HG02678 (cell line): ENCODE measurements at regions not wholly inside any gene's neighbourhood (a gene's known extent, or its start where the extent isn't known, plus 50 kb on each side); places are given as distances from the start of the nearest gene placed in this dataset.

Experiments
- ATAC-seq: cut with Tn5 transposase; IDR thresholded peaks from one replicate; pipeline ENCODE4 v1.9.1; 2021; ENCODE audit warnings: mild to moderate bottlenecking, moderate library complexity; ENCODE audit not compliant: unreplicated experiment

DNA sequence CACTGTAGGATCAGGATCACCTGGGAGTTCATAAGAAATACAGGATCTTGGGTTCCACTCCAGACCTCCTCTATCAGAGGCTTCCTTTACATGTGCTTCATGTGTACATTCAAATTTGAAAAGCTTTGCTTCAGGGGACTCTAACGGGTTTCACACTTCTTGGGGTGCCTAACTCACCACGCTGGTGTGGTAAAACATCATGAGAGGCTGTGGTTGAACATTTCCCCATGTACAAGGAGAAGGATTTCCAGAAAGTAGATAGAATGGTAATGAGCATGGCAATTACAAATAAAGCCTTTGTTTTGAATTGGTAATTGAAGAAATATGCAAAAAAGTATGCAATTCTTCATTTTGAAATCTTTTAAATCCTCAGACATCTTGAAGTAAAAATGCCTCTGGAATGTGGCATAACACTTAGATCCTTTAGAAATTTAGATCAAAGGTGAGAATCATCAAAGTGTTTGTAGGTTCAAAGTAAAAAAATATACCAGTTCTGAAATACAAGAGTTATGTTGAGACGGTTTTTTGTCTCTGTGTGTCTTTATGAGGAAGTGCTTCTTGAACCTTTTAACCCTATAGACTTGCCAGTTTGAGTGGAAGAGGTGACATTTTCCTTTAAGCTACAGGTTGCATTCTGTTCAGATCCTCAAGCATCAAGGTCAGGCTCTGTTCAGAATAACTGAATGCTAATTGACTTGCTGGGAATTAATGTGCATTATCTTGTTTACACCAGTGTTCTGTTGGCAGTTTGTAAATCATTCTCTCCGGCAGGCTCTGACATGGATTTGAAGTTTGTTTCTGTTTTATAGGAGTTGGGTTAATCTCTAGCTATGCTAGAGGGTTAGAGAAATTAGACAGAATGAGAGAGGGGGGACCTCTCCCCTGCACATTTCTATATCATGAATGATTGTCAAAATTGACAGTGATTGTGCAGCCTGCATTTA is 415.3 kb downstream of the MAN2A1 start:
- no peak for ATAC-seq

DNA sequence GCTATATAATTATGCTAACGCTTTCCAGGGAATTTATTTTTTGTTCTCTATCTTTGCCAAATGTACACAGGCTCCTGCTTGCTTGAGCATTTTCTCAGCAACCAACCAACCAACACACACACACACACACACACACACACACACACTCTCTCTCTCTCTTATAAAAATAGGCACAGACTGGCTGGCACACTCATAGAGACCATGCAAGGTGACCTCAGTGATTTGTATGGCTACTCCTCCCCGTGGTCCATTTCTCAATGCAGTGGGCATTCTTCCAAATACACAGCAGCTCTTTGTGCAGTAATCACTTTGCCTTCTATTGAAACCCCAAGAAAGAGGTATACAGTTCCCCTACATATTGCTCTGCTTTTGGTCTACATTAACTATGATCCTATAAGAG is 416.0 kb downstream of the MAN2A1 start:
- ATAC-seq: no peak

DNA sequence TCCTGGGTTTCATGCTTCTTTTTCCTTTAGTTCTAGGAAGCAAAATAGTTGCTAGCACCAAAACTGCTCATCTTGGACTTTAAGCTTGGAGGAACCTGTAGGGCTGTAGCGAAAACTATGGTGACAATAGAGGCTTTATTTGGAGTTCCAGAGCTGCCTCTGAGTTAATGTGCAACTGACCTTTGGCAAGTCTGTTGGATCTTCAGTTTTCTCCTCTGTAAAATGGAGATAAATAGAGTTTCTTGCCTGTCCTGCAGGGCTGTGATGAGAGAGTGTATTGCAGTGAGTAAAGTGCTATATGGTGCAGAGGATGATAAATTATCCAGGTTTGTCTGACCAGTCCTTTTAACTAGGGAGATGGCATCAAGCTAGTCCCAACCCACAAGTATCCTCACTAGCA is 417.0 kb downstream of the MAN2A1 start:
- no peak for ATAC-seq

DNA sequence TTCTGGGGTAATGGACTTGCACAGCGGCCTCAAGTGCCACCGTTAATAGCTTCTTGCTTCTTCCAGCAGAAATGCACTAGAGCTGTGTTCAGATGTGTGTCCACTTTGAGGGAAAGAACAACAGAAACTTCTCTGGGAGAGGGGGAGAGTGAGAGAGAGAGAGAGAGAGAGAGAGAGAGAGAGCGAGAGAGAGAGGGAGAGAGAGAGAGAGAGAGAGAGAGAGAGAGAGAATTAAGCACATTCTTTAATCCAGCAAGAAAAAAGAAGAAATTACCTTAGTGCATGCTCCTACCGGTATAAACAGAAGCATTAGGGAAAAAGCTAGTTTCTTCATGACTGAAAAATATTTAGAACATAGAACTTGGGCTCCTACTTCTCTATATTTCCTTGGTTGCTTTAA is 418.8 kb downstream of the MAN2A1 start:
- no peak for ATAC-seq

DNA sequence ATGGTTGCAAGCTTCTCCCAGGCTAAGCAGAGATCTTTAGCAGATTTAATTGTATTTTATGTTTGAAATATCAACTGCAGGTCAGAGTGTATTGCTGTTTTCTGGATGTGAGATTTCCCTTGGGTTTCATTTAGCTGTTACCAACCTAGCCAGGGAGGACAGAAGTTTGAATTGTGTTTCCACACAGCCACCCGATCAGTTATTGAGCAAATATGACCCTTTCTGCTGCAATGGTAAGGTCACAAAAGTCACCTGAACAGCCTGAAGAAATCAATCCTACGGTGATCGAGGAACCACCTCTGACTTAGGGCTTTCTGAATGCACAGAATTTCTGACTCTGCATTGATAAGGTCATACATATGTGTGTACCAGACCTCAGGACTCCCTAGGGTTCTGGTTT is 419.9 kb downstream of the MAN2A1 start:
- ATAC-seq: no peak

DNA sequence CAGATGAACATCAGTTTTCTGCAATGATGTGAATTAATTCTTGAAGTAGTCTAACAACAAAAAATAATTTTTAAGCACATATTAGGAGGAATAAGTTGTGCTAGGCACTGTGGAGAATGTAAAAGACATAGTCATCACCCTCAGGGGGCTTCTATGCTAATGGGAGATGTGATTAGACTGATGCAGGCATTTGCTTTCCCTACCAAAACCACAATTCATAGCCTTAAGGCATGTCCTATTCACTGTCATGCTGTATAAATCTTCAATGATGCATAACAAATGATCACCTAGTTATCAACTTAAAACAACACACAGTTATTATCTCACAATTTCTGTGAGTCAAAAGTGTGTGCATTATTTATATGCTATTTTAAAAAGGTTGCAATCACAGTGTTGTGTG is 422.6 kb downstream of the MAN2A1 start:
- no peak for ATAC-seq

DNA sequence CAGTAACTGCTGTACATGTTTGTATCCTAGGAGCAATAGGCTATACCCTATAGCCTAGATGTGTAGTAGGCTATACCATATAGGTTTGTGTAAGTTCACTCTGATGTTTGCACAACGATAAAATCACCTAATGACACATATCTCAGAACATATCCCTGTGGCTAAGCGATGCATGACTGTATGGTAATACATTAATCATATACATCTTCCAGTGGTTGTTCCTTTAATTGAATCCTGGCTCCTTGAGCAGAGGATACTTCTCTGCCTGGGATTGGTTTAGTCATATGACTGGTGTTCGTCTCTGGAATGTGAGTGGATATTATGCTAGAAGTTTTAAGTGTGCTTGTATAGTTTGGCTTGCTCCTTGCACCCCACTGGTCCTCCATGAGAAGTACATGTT is 425.8 kb downstream of the MAN2A1 start:
- no peak for ATAC-seq

DNA sequence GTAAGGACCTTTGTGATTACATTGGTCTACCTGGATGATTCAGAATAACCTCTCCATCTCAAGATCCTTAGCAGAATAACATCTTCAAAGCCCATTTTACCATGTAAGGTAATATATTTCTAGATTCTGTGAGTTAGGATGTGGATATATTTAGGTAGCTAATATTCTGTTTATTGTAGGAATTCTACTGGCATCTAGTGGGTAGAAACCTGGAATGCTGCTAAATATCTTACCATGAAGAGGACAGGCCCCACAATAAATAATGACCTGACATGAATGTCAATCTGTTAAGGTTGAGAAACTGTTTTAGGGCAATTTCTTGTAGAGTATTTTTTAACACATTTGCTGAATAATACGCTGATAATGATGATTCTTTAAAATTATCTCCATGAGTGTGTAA is 426.8 kb downstream of the MAN2A1 start:
- no peak for ATAC-seq

DNA sequence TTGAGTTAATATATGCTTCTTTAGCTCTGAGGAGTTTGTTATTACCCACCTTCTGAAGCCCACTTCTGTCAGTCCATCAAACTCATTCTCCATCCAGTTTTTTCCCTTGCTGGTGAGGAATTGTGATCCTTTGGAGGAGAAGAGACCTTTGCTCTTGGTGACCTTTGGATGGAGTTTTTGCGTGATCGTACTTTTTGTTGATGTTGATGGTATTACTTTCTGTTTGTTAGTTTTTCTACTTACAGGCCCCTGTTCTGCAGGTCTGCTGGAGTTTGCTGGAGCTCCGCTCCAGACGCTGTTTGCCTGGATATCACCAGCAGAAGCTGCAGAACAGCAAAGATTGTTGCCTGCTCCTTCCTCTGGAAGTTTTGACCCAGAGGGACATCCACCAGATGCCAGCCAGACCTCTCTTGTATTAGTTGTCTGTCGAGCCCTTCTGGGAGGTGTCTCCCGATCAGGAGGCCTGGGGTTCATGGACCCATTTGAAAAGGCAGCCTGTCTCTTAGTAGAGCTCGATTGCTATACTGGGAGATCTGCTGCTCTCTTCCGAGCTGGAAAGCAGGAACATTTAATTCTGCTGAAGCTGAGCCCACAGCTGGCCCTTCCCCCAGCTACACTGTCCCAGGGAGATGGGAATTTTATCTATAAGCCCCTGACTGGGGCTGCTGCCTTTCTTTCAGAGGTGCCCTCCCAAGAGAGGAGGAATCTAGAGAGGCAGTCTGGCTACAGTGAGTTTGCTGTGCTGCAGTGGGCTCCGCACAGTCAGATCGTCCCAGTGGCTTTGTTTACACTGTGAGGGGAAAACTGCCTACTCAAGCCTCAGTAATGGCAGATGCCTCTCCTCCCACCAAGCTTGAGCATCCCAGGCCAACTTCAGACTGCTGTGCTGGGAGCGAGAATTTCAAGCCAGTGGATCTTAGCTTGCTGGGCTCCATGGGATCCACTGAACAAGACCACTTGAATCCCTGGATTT is 445.5 kb downstream of the MAN2A1 start:
- ATAC-seq: no peak

DNA sequence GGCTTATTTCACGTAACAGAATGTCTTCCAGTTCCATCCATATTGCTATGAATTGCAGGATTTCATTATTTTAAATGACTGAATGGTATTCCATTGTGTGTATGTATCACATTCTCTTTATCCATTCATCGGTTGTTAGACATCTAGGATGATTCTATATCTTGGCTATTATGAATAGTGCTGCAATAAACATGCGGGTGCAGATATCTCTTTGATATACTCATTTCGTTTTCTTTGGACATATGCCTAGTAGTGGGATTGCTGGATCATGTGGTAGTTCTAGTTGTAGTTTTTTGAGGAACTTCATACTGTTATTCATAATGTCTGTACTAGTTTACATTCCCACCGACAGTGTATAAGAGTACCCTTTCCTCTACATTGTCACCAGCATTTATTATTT is 460.5 kb downstream of the MAN2A1 start:
- ATAC-seq: no peak

DNA sequence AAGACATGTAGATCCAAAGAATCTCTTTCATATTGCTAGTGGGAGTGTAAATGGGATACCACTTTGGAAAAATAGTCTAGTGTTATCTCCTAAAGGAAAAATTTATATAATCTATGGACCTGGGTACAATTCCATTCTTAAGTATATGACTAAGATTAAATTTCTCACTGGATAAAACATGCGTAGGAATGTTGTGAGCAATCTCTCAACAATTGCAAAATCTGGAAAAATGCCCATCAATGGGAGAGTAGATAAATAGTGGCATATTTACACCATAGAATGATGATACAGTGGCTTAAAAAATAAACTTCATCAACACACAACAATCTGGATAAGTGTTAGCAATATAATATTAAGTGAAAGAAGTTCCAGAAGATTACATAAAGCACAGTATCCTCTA is 469.5 kb downstream of the MAN2A1 start:
- no peak for ATAC-seq

DNA sequence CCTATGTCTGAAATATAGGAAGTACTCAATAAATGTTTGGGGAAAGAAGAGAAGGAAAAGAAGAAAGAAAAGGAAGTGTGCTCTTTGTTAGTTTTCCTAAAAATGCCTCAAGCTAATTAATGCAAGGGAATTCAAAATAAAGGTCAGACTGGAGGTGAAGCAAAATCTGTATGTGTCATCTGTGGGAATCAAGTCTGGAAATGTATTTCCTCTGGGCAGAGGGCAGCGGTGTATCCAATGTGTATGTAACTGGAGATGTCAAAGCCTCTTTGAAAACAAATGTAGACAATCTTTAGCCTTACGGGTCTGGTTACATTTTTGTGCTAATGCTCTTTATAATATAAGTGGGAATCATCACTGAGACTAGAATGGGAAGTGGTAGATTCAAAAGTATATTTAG is 471.4 kb downstream of the MAN2A1 start:
- no peak for ATAC-seq

DNA sequence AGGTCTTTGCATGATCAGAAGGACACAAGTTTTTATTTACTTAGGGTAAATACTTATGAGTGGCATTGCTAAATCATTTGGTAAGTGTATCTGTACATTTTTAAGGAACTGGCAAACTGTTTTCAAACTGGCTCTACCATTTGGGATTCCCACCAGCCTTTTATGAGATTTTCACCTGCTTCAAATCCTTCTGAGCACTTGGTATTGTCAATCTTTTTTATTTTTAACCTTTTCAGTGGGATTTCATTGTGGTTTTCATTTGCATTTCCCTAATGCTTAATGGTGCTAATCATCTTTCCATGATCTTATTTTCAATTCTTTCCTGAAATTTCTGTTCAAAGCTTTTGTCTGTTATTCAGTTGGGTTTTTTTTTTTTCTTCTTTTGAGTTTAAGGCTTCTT is 475.6 kb downstream of the MAN2A1 start:
- no peak for ATAC-seq

DNA sequence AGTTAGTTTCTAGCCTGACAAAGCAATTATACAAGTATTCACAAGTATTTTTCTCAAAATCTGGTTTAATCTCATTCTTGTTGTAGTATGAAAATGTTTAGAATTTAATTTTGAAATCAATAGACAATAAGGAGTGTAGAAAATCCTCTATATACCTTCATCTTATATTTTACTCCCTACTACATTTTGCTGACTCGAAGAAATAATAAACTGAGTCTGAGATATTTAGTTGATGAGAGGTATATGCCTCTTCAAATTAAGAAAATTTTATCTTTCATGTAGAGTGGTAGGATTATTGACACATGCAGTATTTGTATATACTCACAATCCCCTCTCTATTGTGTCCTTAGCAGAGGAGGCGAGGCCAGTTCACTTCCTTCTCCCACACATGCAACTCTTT is 477.7 kb downstream of the MAN2A1 start:
- ATAC-seq: no peak

DNA sequence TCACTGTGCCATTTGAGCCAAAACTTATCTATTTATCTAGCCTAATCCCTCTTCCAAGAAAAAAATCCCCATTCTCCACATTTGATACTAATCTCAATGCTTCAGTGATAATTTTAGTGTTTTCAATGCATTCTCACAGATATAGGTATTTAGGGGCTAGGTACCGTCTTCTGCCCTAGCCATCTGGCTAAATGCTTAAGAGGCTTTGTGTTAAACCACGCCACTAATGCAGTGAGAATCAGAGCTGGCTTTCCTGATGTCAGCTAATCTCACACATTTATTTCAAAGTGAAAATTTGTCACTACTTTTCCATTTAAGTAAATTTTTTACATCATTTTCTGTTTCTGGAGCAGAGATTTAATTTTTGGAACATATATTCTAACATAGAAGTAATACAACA is 479.7 kb downstream of the MAN2A1 start:
- no peak for ATAC-seq

DNA sequence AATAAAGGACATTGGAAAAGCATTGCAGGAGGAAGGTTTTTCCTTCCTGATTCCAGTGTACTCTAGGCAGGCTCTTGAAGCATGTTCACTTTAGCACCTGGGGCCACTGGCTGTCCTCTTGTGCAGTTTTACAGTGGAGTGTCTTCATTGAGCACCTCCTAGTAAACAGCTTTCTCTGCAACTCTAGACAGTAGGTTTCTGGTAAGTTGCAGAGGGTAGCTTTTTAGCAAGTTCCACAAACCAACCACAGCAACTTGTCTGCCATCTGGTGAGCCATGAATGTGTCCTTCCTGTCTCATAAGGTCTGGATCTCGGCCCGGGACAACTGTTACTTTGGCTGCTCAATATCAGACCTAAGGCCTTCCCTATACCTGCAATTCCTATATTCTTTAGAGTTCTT is 488.0 kb downstream of the MAN2A1 start:
- no peak for ATAC-seq

DNA sequence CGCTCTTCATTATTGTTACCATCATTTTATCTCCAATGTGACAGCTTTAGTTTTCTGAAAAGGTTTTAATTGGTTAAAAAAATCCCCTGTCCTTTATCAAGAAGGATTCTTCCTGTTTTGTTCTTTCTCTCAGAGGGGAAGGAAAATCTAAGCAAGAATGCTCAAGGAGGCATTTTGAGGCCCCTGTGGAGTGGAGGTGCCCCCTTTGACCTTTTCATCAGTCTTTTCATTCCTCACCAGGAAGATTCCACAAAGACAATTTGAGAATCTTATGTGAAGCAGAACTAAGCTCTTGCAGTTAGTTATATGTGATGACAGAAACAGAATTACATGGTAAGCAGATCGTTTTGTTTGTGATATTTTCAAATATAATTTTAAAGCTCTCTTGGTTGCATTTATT is 489.6 kb downstream of the MAN2A1 start:
- ATAC-seq: no peak

DNA sequence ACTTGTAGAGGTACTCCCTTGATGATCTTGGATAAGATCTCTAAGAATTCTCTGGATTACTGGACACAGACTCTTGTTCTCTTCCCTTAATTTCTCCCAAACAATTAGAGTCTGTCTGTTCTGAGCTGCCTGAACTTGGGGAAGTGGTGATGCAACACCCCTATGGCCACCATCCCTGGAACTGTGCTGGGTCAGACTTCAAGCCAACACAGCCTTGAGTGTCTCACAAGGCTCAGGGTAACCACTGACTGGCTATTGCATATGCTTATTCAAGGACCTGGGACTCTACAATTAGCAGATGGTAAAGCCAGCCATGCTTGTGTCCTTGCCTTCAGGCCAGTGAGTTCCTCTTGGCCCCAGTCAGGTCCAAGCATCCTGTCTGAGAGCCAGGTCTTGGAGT is 504.5 kb downstream of the MAN2A1 start:
- ATAC-seq: no peak

DNA sequence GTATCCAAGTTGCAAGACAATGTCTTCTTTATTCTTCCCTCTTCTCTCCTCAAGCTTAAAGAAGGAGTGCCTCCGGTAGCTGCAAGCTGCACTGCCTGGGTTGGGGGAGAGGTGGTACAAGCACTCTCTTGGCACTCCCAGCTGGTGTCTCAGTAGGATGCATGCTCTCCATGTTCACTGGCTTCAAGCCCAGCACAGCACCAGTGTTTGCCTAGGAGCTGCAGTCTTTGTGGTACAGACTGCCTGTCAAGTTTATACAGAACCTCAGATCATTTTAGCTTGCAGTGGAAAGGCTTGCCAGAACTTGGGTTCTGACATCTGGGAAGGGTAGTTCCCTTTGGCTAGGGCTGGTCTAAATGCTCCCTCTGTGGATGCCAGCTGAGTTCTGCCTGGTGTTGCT is 505.6 kb downstream of the MAN2A1 start:
- ATAC-seq: no peak

DNA sequence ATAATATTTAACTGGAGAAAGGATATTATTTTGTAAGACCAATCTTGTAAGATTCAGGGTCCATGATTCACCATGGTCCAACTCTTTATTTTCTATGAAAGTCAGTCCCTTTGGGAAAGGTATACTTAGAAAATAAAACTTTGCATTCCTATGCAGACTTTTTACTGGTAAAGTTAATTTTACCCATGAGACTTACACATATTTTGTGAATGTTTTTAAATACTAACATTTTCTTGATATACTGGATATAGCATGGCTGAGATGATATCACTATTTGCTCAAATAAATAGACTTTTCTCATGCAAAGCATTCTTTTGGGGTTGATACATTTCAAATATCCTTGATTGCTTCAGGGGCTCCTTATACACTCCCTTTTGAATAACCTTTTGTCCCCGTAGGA is 512.1 kb downstream of the MAN2A1 start:
- ATAC-seq: no peak

DNA sequence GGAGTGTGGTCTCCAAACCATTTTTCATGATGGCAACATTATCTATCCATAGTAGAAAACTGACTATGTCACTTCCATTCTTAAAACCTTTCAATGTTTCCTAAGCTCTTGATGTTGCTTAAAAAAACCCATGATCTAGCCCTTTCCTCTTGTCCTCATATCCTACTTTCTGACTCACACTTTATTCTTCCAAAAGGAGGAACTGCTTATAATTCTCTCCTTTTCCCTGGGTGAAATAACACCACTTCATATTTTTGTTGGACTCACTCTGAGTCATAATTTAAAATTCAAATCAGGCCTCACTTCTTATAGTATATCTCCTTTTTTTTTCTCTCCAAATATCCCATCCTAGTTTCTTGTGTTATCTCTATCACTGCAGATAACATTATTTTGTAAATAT is 513.9 kb downstream of the MAN2A1 start:
- no peak for ATAC-seq

DNA sequence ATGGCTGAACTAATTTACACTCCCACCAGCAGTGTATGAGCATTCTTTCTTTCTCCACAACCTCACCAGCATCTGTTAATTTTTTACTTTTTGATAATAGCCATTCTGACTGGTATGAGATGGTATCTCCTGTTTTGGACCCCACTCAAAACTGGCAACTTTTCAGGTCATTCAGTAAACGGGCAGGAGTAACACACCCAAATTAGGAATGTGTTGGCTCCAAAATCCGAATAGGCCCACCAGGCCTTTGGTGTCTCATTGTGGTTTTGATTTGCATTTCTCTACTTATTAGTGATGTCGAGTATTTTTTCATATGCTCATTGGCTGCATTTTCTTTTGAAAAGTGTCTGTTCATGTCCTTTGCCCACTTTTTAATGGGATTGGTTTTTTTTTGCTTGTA is 517.1 kb downstream of the TMEM232 start:
- no peak for ATAC-seq
